BE2C (cell line): ENCODE measurements at regions not wholly inside any gene's neighbourhood (a gene's known extent, or its start where the extent isn't known, plus 50 kb on each side); places are given as distances from the start of the nearest gene placed in this dataset.

ENCODE experiments used
- DNase-seq: peaks from one replicate; pipeline ENCODE4 v3.0.0-alpha.2; 2020
- H3K27me3 ChIP-seq: fragments of 250-450 bp; sonication (Bioruptor Pico); 2 replicates; pipeline ENCODE4 v1.5.1; 2020; ENCODE audit warnings: mild to moderate bottlenecking
- H3K36me3 ChIP-seq: fragments of 250-450 bp; sonication (Bioruptor Pico); 2 replicates; pipeline ENCODE4 v1.5.1; 2020; ENCODE audit warnings: mild to moderate bottlenecking
- H3K4me1 ChIP-seq: fragments of 250-450 bp; sonication (Bioruptor Pico); 2 replicates; pipeline ENCODE4 v1.5.1; 2020
- H3K4me3 ChIP-seq: 2 replicates; pipeline ENCODE4 v1.5.1; 2011; ENCODE audit warnings: low read depth, low read length
- H3K9me3 ChIP-seq: fragments of 250-450 bp; sonication (Bioruptor Pico); 2 replicates; pipeline ENCODE4 v1.5.1; 2020
- CTCF ChIP-seq: IDR thresholded peaks from 2 replicates; pipeline ENCODE4 v1.5.1; 2012; ENCODE audit warnings: mild to moderate bottlenecking, low read depth, low read length

- DNase-seq, result no peak
- Histone ChIP-seq H3K9me3 (no peaks in the 10 kb centered on the region; the same call in 1 of the 2 replicates), H3K4me3 (no peak overlapping the region), H3K27me3 (peaks cover 40% of the 10 kb centered on the region), H3K4me1 (no peaks in the 10 kb centered on the region), H3K36me3 (no peaks in the 10 kb centered on the region)
- TF ChIP-seq CTCF, result no peak
Measured at GRCh38 chr12:53852061-53852460, 86.6 kb upstream of the HOXC13 start.

GRCh38 chr12:53852992-53853391 lies 85.6 kb upstream of the HOXC13 start:
- Histone ChIP-seq H3K4me1 (no peaks in the 10 kb centered on the region), H3K27me3 (peaks cover 38% of the 10 kb centered on the region), H3K9me3 (no peaks in the 10 kb centered on the region; the same call in 1 of the 2 replicates), H3K36me3 (no peaks in the 10 kb centered on the region), H3K4me3 (no peak overlapping the region)
- no peak for TF ChIP-seq CTCF
- no peak for DNase-seq

- no peak for TF ChIP-seq CTCF
- no peaks in the 10 kb centered on the region for H3K9me3 ChIP-seq
- no peaks in the 10 kb centered on the region for H3K4me1 ChIP-seq
- no peaks in the 10 kb centered on the region for H3K36me3 ChIP-seq
- no peak overlapping the region for H3K4me3 ChIP-seq
- DNase-seq, result no peak
- peaks cover 24% of the 10 kb centered on the region for H3K27me3 ChIP-seq
Measured at GRCh38 chr12:53854701-53855316, 83.8 kb upstream of the HOXC13 start.

GRCh38 chr12:53856132-53856531 lies 82.5 kb upstream of the HOXC13 start:
- Histone ChIP-seq H3K36me3 (no peaks in the 10 kb centered on the region), H3K4me3 (no peak overlapping the region), H3K27me3 (peaks cover 26% of the 10 kb centered on the region), H3K9me3 (no peaks in the 10 kb centered on the region), H3K4me1 (no peaks in the 10 kb centered on the region)
- no peak for DNase-seq
- TF ChIP-seq CTCF, result no peak

- no peak for TF ChIP-seq CTCF
- DNase-seq, result no peak
- Histone ChIP-seq H3K4me3 (no peak overlapping the region), H3K4me1 (no peaks in the 10 kb centered on the region), H3K9me3 (no peaks in the 10 kb centered on the region), H3K27me3 (peaks cover 28% of the 10 kb centered on the region), H3K36me3 (no peaks in the 10 kb centered on the region)
Measured at GRCh38 chr12:53857666-53858065, 81.0 kb upstream of the HOXC13 start.

GRCh38 chr12:53860426-53861345 lies 77.9 kb upstream of the HOXC13 start:
- H3K36me3 ChIP-seq, result no peaks in the 10 kb centered on the region
- no peak overlapping the region for H3K4me3 ChIP-seq
- no peak for DNase-seq
- no peaks in the 10 kb centered on the region for H3K9me3 ChIP-seq
- H3K27me3 ChIP-seq, result peaks cover 39% of the 10 kb centered on the region
- H3K4me1 ChIP-seq, result no peaks in the 10 kb centered on the region
- no peak for TF ChIP-seq CTCF
